ENCODE measurements at regions not wholly inside any gene's neighbourhood (a gene's known extent, or its start where the extent isn't known, plus 50 kb on each side); places are given as distances from the start of the nearest gene placed in this dataset.

DNA sequence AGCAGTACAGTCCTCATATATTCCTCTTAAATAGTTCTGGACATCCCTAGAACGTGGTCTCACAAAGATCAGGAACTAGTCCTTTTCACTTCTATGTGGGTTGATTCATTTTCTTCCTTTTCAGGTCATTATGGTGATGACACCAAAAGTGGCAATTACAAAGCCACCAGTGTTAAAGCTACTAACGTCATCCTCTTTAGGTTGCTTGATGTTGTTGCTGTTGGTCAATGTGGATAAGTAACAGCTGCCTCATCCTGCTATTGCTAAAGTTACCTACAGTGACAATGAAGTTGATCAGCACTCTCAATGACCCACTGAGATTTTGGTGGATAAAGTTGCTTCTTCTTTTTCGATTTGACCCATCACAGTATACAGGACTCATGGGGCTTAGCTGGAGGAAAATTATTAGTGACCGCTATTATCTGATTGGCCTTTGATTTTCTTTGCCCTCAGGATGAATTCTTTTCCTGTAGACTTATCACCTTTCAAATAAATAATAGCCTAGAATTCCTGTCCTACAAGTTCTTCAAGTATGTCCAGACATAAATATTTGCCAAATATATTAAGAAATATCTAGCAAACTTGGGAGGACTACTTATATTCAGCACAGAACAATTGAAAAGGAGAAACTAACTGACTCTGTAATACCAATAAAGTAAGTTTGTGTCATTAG is 54.0 kb upstream of the ATP2B1 start:
- TF ChIP-seq GATA2 (IDR thresholded peaks at IDR 0.05; ENCODE audit: low read depth, low read length) (no peak), GATA3 (IDR thresholded peaks at IDR 0.05; ENCODE audit: low read depth, low read length) (no peak)

Measured in SH-SY5Y (cell line).